AG04449 (cell line): ENCODE measurements at regions not wholly inside any gene's neighbourhood (a gene's known extent, or its start where the extent isn't known, plus 50 kb on each side); places are given as distances from the start of the nearest gene placed in this dataset.
"Not testable (repeated sequence)": the region's sequence is repeated elsewhere in the genome, so short reads cannot be mapped to it uniquely, and the experiment has no call there.

Experiments
- CTCF ChIA-PET: fragments of 350-600 bp; formaldehyde crosslinking; extraction: SDS; loops from one replicate; lab custom pipeline; 2021; ENCODE audit warnings: antibody characterized with exemption; lab: Yijun Ruan, JAX
- POLR2A ChIA-PET: fragments of 400-600, 350-600 bp; formaldehyde crosslinking; extraction: SDS; loops from one replicate; lab custom pipeline; 2020; ENCODE audit warnings: antibody characterized with exemption, inconsistent platforms; lab: Yijun Ruan, JAX
- DNase-seq: peaks from one replicate; pipeline ENCODE4 v3.0.0-alpha.2; 2010; ENCODE audit warnings: low read depth, low spot score
- H3K4me3 ChIP-seq: 2 replicates; pipeline ENCODE4 v1.5.1; 2011; ENCODE audit warnings: low read depth, mild to moderate bottlenecking, control low read depth, low read length
- TF ChIP-seq, protein P1 (sequence below): IDR thresholded peaks from one replicate; pipeline ENCODE4 v1.5.1; 2011; ENCODE audit warnings: mild to moderate bottlenecking, moderate library complexity, low read length, control low read depth, inconsistent platforms; ENCODE audit not compliant: insufficient read depth; ENCODE audit errors: missing control alignments

DNA sequence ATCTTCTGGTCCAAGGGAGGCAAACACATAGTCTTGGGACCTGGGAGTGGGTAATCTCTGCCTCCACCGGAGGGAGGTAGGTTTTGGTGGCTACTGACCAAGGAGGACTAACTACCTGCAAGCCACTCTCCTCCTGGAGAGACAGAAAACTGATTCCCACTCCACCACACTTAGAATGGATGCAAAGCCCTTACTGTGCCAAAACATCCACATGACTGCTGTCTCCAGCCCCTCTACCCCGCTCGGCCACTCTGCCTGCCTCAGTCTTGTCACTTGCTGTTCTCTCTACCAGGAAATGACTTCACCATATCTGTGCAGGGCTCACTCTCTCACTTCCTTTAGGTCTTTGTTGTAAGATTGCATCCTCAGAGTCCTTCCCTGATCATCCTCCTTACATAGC, 129.5 kb upstream of the ARG1 start:
- ChIA-PET CTCF (no interaction called here), POLR2A (no interaction called here)
- H3K4me3 ChIP-seq = no peak overlapping the region
- TF ChIP-seq, protein P1, sequence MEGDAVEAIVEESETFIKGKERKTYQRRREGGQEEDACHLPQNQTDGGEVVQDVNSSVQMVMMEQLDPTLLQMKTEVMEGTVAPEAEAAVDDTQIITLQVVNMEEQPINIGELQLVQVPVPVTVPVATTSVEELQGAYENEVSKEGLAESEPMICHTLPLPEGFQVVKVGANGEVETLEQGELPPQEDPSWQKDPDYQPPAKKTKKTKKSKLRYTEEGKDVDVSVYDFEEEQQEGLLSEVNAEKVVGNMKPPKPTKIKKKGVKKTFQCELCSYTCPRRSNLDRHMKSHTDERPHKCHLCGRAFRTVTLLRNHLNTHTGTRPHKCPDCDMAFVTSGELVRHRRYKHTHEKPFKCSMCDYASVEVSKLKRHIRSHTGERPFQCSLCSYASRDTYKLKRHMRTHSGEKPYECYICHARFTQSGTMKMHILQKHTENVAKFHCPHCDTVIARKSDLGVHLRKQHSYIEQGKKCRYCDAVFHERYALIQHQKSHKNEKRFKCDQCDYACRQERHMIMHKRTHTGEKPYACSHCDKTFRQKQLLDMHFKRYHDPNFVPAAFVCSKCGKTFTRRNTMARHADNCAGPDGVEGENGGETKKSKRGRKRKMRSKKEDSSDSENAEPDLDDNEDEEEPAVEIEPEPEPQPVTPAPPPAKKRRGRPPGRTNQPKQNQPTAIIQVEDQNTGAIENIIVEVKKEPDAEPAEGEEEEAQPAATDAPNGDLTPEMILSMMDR = no peak
- no peak for DNase-seq

DNA sequence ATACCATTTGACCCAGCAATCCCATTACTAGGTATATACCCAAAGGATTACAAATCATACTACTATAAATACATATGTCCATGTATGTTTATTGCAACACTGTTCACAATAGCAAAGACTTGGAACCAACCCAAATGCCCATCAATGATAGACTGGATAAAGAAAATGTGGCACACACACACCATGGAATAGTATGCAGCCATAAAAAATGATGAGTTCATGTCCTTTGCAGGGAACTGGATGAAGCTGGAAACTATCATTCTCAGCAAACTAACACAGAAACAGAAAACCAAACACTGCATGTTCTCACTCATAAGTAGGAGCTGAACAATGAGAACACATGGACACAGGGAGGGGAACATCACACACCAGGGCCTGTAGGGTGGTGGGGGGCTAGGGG, 127.7 kb upstream of the ARG1 start:
- H3K4me3 ChIP-seq, DNase-seq, POLR2A ChIA-PET, CTCF ChIA-PET: not testable (repeated sequence)

DNA sequence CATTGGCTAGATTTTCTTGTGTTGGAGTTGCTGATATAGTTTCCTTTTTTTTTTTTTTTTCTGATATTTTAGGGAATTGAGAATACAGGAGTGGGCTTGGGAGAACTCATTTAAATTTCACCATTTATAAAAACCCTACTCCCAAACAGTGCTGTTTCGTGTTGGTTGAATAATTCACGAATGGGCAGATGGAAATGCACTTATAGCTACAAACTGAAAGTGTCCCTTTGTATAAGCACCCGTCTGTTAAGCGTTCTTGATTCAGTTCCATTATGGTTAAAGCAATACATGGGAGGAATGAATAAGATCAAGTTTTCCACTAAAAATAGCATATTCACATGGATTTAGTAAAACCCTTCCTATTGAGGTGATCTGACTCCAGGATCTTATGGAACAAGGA, 122.2 kb upstream of the ARG1 start:
- TF ChIP-seq, protein P1 = no peak
- POLR2A ChIA-PET = no interaction called here
- CTCF ChIA-PET = no interaction called here
- H3K4me3 ChIP-seq = no peak overlapping the region
- DNase-seq = no peak

DNA sequence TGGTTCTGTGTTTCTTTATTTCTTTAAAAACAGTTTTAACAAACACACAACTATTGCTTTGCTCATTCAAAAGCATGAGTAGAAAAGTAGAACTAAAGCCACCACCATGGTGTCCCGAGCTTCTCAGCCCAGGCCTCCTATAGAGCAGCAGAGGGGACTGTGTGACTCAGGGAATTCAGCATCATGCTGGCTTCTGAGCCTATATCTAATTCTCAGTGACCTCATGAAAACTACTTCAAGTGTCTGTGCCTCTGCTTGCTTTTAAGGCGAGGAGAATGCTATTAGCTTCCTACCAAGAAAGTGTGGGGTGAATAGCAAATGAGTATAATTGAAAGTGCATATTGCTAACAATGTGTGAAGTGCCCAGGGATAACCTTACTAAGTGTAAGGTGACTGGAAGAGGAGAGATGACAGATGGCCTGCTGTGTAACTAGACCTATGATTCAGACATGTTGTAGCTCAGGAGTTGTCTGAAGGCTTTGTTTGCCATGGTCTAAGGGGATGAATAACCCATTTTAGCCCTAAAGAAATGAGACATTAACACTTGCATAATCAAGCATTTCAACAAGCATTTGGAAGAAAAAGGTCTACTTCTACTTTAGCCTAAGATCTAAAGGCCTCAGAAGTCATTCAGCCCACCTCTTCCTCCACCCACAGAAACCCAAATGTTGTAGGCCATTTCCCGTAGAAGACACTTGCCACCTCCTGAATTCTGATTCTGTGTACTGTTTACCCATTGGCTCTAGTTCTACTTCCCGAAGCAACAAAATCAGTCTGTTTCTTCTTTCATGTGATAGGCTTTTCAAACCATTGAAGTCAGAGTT, 121.5 kb upstream of the ARG1 start:
- ChIA-PET CTCF (no interaction called here), POLR2A (no interaction called here)
- DNase-seq = no peak
- TF ChIP-seq, protein P1 = no peak
- H3K4me3 ChIP-seq = no peak overlapping the region

DNA sequence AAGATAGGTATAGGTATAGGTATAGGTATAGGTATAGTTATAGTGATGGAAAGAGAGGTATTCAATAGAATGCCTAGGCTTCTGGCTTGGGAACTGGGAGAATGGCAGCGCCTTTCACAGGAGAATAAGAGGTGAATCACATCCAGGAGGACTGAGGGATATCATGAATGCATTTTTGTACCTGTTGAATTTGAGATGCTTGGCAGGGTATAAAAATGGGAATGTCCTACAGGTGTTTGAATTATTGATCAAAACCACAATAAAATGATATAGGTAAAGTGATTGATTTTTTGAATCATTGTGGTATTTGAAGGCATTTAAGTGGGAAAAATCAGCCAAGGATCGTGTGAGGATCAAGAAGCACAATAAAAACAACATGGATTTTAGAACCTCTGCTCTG, 119.2 kb upstream of the ARG1 start:
- CTCF ChIA-PET = no interaction called here
- TF ChIP-seq, protein P1 = no peak
- DNase-seq = no peak
- no peak overlapping the region for H3K4me3 ChIP-seq
- POLR2A ChIA-PET = no interaction called here

DNA sequence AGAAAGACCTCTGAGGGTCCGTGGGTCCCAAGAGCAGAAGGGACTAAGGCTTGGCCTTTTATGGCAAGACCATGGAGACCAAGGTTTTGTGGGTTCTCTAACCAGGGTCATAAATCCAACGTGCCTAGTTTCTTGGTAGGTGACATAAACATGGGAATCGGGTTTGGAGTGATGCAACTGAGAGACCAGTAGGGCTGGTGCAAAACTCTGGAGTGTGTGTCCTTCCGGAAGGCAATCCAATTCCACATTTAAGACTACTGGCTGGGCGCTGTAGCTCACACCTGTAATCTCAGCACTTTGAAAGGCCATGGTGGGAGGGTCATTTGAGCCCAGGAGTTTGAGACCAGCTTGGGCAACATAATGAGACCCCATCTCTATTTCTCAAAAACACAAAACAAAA, 116.5 kb upstream of the ARG1 start:
- ChIA-PET POLR2A (no interaction called here), CTCF (no interaction called here)
- H3K4me3 ChIP-seq = no peak overlapping the region
- TF ChIP-seq, protein P1 = no peak
- no peak for DNase-seq

DNA sequence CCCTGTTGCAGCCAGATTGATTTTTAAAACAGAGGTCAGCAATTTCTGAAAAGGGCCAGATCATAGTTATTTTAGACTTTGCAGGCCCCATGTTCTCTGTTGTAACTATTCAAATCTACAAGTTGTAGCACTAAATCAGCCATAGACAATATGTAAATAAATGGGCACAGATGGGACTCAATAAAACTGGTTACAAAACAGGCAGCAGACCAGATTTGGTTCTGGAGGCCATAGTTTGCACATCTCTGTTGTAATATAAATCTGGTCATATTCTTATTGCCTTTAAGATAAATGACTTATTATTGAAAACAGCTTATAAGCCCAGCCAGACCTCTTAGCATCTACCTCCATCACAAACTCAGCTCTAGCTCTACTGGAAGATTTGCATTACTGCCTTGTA, 114.0 kb upstream of the ARG1 start:
- no peak for DNase-seq
- POLR2A ChIA-PET = no interaction called here
- TF ChIP-seq, protein P1 = no peak
- no peak overlapping the region for H3K4me3 ChIP-seq
- CTCF ChIA-PET = interaction anchor here (0.8 kb wide), 1 partner anchor 9 kb away, joined by 3 read pairs; no protein-coding TSS in a partner anchor
